DND-41 (cell line): ENCODE measurements at regions not wholly inside any gene's neighbourhood (a gene's known extent, or its start where the extent isn't known, plus 50 kb on each side); places are given as distances from the start of the nearest gene placed in this dataset.

ENCODE experiments used
- ATAC-seq: fragments of 200-7000 bp; cut with Tn5 transposase; 3 replicates; pipeline ENCODE4 v1.9.1; 2021; ENCODE audit warnings: low read depth; ENCODE audit not compliant: insufficient read depth
- DNase-seq: peaks from one replicate; pipeline ENCODE4 v3.0.0-alpha.2; 2020
- H2AFZ ChIP-seq: 2 replicates; pipeline ENCODE4 v1.6.0; 2012; ENCODE audit warnings: low read depth, low read length
- H3K27ac ChIP-seq: 2 replicates; pipeline ENCODE4 v1.5.1; 2012; ENCODE audit warnings: low read length, inconsistent platforms
- H3K27me3 ChIP-seq: fragments of 200-600 bp; sonication (generic); 2 replicates; pipeline ENCODE4 v1.6.0; 2012; ENCODE audit warnings: low read length, mild to moderate bottlenecking, inconsistent platforms; ENCODE audit not compliant: insufficient read depth, poor library complexity
- H3K36me3 ChIP-seq: 2 replicates; pipeline ENCODE4 v1.5.1; 2012; ENCODE audit warnings: low read length, inconsistent platforms; ENCODE audit not compliant: insufficient read depth
- H3K4me1 ChIP-seq: 2 replicates; pipeline ENCODE4 v1.5.1; 2012; ENCODE audit warnings: mild to moderate bottlenecking, low read length; ENCODE audit not compliant: insufficient read depth
- H3K4me2 ChIP-seq: 2 replicates; pipeline ENCODE4 v1.6.0; 2012; ENCODE audit warnings: mild to moderate bottlenecking, moderate library complexity, low read length, inconsistent platforms; ENCODE audit not compliant: insufficient read depth
- H3K4me3 ChIP-seq, 2 experiments: fragments of 200-600 bp in 1 of 2; shearing (Covaris generic) in 1 of 2; 2 replicates each; pipeline ENCODE4 v1.5.1; 2012 to 2016; ENCODE audit warnings: inconsistent platforms in 2 of 2, low read length in 2 of 2, mild to moderate bottlenecking in 2 of 2, low read depth in 1 of 2, moderate library complexity in 1 of 2
- H3K79me2 ChIP-seq: 2 replicates; pipeline ENCODE4 v1.6.0; 2012; ENCODE audit warnings: low read length, inconsistent platforms; ENCODE audit not compliant: insufficient read depth
- H3K9ac ChIP-seq: 2 replicates; pipeline ENCODE4 v1.6.0; 2012; ENCODE audit warnings: low read depth, mild to moderate bottlenecking, inconsistent platforms, low read length, moderate library complexity
- H3K9me3 ChIP-seq: 2 replicates; pipeline ENCODE4 v1.5.1; 2012; ENCODE audit warnings: low read length, moderate library complexity, mild to moderate bottlenecking, inconsistent platforms; ENCODE audit not compliant: insufficient read depth, severe bottlenecking
- H4K20me1 ChIP-seq: 2 replicates; pipeline ENCODE4 v1.6.0; 2012; ENCODE audit warnings: low read length; ENCODE audit not compliant: insufficient read depth
- CTCF ChIP-seq: IDR thresholded peaks from 2 replicates; pipeline ENCODE4 v1.5.1; 2012; ENCODE audit warnings: borderline replicate concordance, low read length, moderate library complexity, mild to moderate bottlenecking; ENCODE audit not compliant: poor library complexity, severe bottlenecking; ENCODE audit errors: extremely low read depth
- EZH2 ChIP-seq: IDR thresholded peaks from 3 replicates; pipeline ENCODE4 v1.6.1; 2012; ENCODE audit warnings: borderline replicate concordance, low read depth, mild to moderate bottlenecking, moderate library complexity, low read length, inconsistent platforms; ENCODE audit not compliant: severe bottlenecking

DNA sequence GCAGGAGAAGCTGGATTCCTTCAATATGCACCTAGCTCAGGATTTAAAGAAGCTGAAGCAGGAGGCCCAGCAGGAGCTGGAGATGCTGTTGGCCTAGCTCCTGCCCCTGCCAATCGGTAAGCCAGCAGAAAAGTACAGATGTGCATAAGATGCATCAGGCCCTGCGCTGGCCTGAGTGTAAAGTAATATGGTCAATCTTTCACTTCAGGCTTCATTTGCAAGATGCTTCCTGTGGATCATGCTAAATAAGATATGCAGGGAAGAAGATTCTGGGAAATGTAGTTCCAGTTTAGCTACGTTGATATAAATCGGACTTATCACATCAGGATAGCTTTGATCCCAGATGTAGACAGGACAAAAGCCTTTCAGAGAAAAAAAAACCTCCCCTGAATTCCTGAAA, 100.3 kb downstream of the GJA1 start:
- Histone ChIP-seq H2AFZ (no peak overlapping the region), H3K4me1 (no peaks in the 10 kb centered on the region), H3K4me2 (no peak overlapping the region), H3K9me3 (no peaks in the 10 kb centered on the region), H4K20me1 (no peaks in the 10 kb centered on the region), H3K4me3 (no peak overlapping the region), H3K9ac (no peak overlapping the region), H3K36me3 (no peaks in the 10 kb centered on the region), H3K27ac (no peak overlapping the region), H3K27me3 (no peaks in the 10 kb centered on the region), H3K79me2 (no peaks in the 10 kb centered on the region)
- TF ChIP-seq CTCF: no peak
- no peak for TF ChIP-seq EZH2
- ATAC-seq (no peak), DNase-seq (no peak)

DNA sequence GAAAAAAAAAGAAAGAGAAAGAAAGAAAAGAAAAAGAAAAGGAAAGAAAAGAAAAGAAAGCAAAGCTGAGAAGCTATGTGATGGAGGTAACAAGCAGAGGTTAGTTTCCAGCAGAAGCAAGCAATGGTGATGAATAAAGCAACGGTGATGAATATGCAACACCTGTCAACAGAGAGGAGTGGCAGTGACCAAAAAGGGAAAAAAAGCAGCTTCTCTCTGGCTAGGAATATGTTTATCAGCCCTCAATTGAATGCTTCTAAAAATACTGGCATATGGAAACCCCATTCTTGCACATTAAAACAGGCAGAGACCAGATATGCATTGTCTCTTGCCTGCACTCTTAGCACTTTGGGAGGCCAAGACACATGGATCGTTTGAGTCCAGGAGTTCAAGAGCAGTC, 100.9 kb downstream of the GJA1 start:
- H3K27ac ChIP-seq: no peak overlapping the region
- no peak for ATAC-seq
- no peaks in the 10 kb centered on the region for H3K9me3 ChIP-seq
- no peak overlapping the region for H3K9ac ChIP-seq
- no peak overlapping the region for H3K4me2 ChIP-seq
- no peaks in the 10 kb centered on the region for H3K27me3 ChIP-seq
- DNase-seq: no peak
- H2AFZ ChIP-seq: no peak overlapping the region
- H3K4me3 ChIP-seq: no peak overlapping the region
- no peaks in the 10 kb centered on the region for H3K4me1 ChIP-seq
- TF ChIP-seq CTCF: no peak
- TF ChIP-seq EZH2: no peak
- no peaks in the 10 kb centered on the region for H3K36me3 ChIP-seq
- H4K20me1 ChIP-seq: no peaks in the 10 kb centered on the region
- H3K79me2 ChIP-seq: no peaks in the 10 kb centered on the region

DNA sequence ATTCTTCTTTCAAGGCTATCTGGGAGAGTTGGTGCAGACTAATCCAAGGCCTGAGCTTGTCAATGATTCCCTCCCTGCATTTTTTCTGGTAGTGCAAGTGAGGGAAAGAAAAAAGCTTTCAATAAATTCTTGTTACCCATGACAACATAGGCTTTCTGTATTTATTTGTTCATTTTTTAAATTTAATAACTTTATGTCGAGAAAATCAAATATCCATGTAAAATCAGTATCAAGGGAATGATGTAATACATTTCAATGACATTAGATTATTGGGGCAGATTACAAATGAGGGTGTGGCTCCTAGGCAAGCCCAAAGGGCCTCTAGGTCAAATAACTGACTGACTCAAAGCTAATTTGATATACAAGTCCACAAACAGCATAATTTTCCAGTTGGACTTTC, 104.0 kb downstream of the GJA1 start:
- DNase-seq: no peak

More for the DNA sequence above, 104.0 kb downstream of the GJA1 start:
- ATAC-seq: no peak
- TF ChIP-seq EZH2: no peak
- TF ChIP-seq CTCF: no peak
- H3K4me2 ChIP-seq: no peak overlapping the region
- H3K9me3 ChIP-seq: no peaks in the 10 kb centered on the region
- H3K4me1 ChIP-seq: no peaks in the 10 kb centered on the region
- no peaks in the 10 kb centered on the region for H3K79me2 ChIP-seq
- no peaks in the 10 kb centered on the region for H3K27me3 ChIP-seq
- H3K36me3 ChIP-seq: no peaks in the 10 kb centered on the region
- H3K4me3 ChIP-seq: no peak overlapping the region
- no peak overlapping the region for H2AFZ ChIP-seq
- H3K27ac ChIP-seq: no peak overlapping the region
- no peak overlapping the region for H3K9ac ChIP-seq
- no peaks in the 10 kb centered on the region for H4K20me1 ChIP-seq
